IgD-negative memory B cell (primary cell): ENCODE measurements at regions not wholly inside any gene's neighbourhood (a gene's known extent, or its start where the extent isn't known, plus 50 kb on each side); places are given as distances from the start of the nearest gene placed in this dataset.

ENCODE experiments used
- H3K27ac Mint-ChIP-seq, 3 donors: one replicate each; pipeline ENCODE4 v1.8.0; 2020 to 2022; ENCODE audit warnings: mild to moderate bottlenecking in 3 of 3, mixed read lengths in 3 of 3, moderate library complexity in 1 of 3
- H3K27me3 Mint-ChIP-seq: one replicate; pipeline ENCODE4 v1.8.0; 2021; ENCODE audit warnings: mixed read lengths
- H3K36me3 Mint-ChIP-seq: one replicate; pipeline ENCODE4 v1.8.0; 2020; ENCODE audit warnings: mild to moderate bottlenecking, mixed read lengths
- H3K4me1 Mint-ChIP-seq, 3 donors: one replicate each; pipeline ENCODE4 v1.8.0; 2020 to 2022; ENCODE audit warnings: mixed read lengths in 3 of 3, mild to moderate bottlenecking in 1 of 3
- H3K4me3 Mint-ChIP-seq, 4 donors: one replicate each; pipeline ENCODE4 v1.8.0; 2020 to 2022; ENCODE audit warnings: mild to moderate bottlenecking in 4 of 4, mixed read lengths in 4 of 4, moderate library complexity in 3 of 4
- H3K9me3 Mint-ChIP-seq, 3 donors: one replicate each; pipeline ENCODE4 v1.8.0; 2020 to 2021; ENCODE audit warnings: mixed read lengths in 3 of 3, mild to moderate bottlenecking in 1 of 3

GRCh38 chr4:4687100-4687499 lies 145.3 kb upstream of the STX18 start:
- Mint-ChIP-seq H3K27ac (no peak overlapping the region), H3K4me1 (peaks cover 0 to 7% (median 0%) of the 10 kb centered on the region in 3 donors), H3K36me3 (peaks cover 29% of the 10 kb centered on the region), H3K9me3 (peaks cover 0 to 5% (median 4%) of the 10 kb centered on the region in 3 donors), H3K4me3 (no peak overlapping the region), H3K27me3 (no peaks in the 10 kb centered on the region)

- no peak overlapping the region for H3K27ac Mint-ChIP-seq
- H3K36me3 Mint-ChIP-seq = peaks cover 27% of the 10 kb centered on the region
- H3K9me3 Mint-ChIP-seq = peaks cover 0 to 5% (median 4%) of the 10 kb centered on the region in 3 donors
- peaks cover 0 to 4% (median 0%) of the 10 kb centered on the region in 3 donors for H3K4me1 Mint-ChIP-seq
- H3K27me3 Mint-ChIP-seq = no peaks in the 10 kb centered on the region
- peak overlapping the region in 1 of 4 donors; percentile 26 for H3K4me3 Mint-ChIP-seq
Observed at GRCh38 chr4:4685810-4686795, 144.3 kb upstream of the STX18 start.

GRCh38 chr4:4681653-4682052 lies 139.8 kb upstream of the STX18 start:
- Mint-ChIP-seq H3K4me1 (peaks cover 0 to 1% (median 0%) of the 10 kb centered on the region in 3 donors), H3K27me3 (no peaks in the 10 kb centered on the region), H3K36me3 (peaks cover 10% of the 10 kb centered on the region), H3K27ac (no peak overlapping the region), H3K4me3 (no peak overlapping the region), H3K9me3 (peaks cover 0 to 2% (median 0%) of the 10 kb centered on the region in 3 donors)

- Mint-ChIP-seq H3K4me3 (no peak overlapping the region), H3K27me3 (no peaks in the 10 kb centered on the region), H3K36me3 (peaks cover 10% of the 10 kb centered on the region), H3K9me3 (peaks cover 0 to 2% (median 0%) of the 10 kb centered on the region in 3 donors), H3K4me1 (no peaks in the 10 kb centered on the region), H3K27ac (no peak overlapping the region)
Observed at GRCh38 chr4:4680758-4681157, 138.9 kb upstream of the STX18 start.

- Mint-ChIP-seq H3K27me3 (no peaks in the 10 kb centered on the region), H3K27ac (no peak overlapping the region), H3K36me3 (peaks cover 10% of the 10 kb centered on the region), H3K4me1 (no peaks in the 10 kb centered on the region), H3K9me3 (peaks cover 0 to 2% (median 0%) of the 10 kb centered on the region in 3 donors), H3K4me3 (no peak overlapping the region)
Observed at GRCh38 chr4:4680243-4680642, 138.4 kb upstream of the STX18 start.

- H3K4me1 Mint-ChIP-seq = no peaks in the 10 kb centered on the region
- H3K36me3 Mint-ChIP-seq = peaks cover 11% of the 10 kb centered on the region
- no peak overlapping the region for H3K4me3 Mint-ChIP-seq
- H3K27ac Mint-ChIP-seq = no peak overlapping the region
- no peaks in the 10 kb centered on the region for H3K27me3 Mint-ChIP-seq
- H3K9me3 Mint-ChIP-seq = no peaks in the 10 kb centered on the region
Observed at GRCh38 chr4:4677556-4678522, 136.0 kb upstream of the STX18 start.

- Mint-ChIP-seq H3K9me3 (no peaks in the 10 kb centered on the region), H3K36me3 (peaks cover 11% of the 10 kb centered on the region), H3K4me1 (no peaks in the 10 kb centered on the region), H3K27ac (no peak overlapping the region), H3K4me3 (no peak overlapping the region), H3K27me3 (no peaks in the 10 kb centered on the region)
Observed at GRCh38 chr4:4675641-4676040, 133.8 kb upstream of the STX18 start.

- peaks cover 11% of the 10 kb centered on the region for H3K36me3 Mint-ChIP-seq
Observed at GRCh38 chr4:4675051-4675581, 133.3 kb upstream of the STX18 start.

GRCh38 chr4:4673070-4673469 lies 131.2 kb upstream of the STX18 start:
- H3K27me3 Mint-ChIP-seq = no peaks in the 10 kb centered on the region
- H3K4me1 Mint-ChIP-seq = peaks cover 0 to 2% (median 0%) of the 10 kb centered on the region in 3 donors
- H3K27ac Mint-ChIP-seq = no peak overlapping the region
- H3K4me3 Mint-ChIP-seq = no peak overlapping the region
- peaks cover 13% of the 10 kb centered on the region for H3K36me3 Mint-ChIP-seq
- H3K9me3 Mint-ChIP-seq = no peaks in the 10 kb centered on the region

More at GRCh38 chr4:4675051-4675581, 133.3 kb upstream of the STX18 start:
- H3K4me3 Mint-ChIP-seq = no peak overlapping the region
- no peaks in the 10 kb centered on the region for H3K4me1 Mint-ChIP-seq
- H3K9me3 Mint-ChIP-seq = no peaks in the 10 kb centered on the region
- H3K27me3 Mint-ChIP-seq = no peaks in the 10 kb centered on the region
- no peak overlapping the region for H3K27ac Mint-ChIP-seq

- Mint-ChIP-seq H3K27me3 (no peaks in the 10 kb centered on the region), H3K9me3 (no peaks in the 10 kb centered on the region), H3K27ac (no peak overlapping the region), H3K4me3 (no peak overlapping the region), H3K36me3 (peaks cover 12% of the 10 kb centered on the region), H3K4me1 (peaks cover 0 to 2% (median 0%) of the 10 kb centered on the region in 3 donors)
Observed at GRCh38 chr4:4672402-4672801, 130.6 kb upstream of the STX18 start.

GRCh38 chr4:4671774-4672349 lies 130.0 kb upstream of the STX18 start:
- no peak overlapping the region for H3K27ac Mint-ChIP-seq
- peaks cover 0 to 2% (median 0%) of the 10 kb centered on the region in 3 donors for H3K4me1 Mint-ChIP-seq
- no peak overlapping the region for H3K4me3 Mint-ChIP-seq
- H3K36me3 Mint-ChIP-seq = peaks cover 8% of the 10 kb centered on the region
- H3K27me3 Mint-ChIP-seq = no peaks in the 10 kb centered on the region
- no peaks in the 10 kb centered on the region for H3K9me3 Mint-ChIP-seq

- H3K4me3 Mint-ChIP-seq = no peak overlapping the region
- H3K27me3 Mint-ChIP-seq = no peaks in the 10 kb centered on the region
- no peak overlapping the region for H3K27ac Mint-ChIP-seq
- peaks cover 0 to 2% (median 0%) of the 10 kb centered on the region in 3 donors for H3K4me1 Mint-ChIP-seq
- H3K9me3 Mint-ChIP-seq = no peaks in the 10 kb centered on the region
- H3K36me3 Mint-ChIP-seq = peaks cover 8% of the 10 kb centered on the region
Observed at GRCh38 chr4:4670869-4671268, 129.0 kb upstream of the STX18 start.

- peaks cover 0 to 2% (median 0%) of the 10 kb centered on the region in 3 donors for H3K4me1 Mint-ChIP-seq
- no peaks in the 10 kb centered on the region for H3K27me3 Mint-ChIP-seq
- no peaks in the 10 kb centered on the region for H3K9me3 Mint-ChIP-seq
- H3K36me3 Mint-ChIP-seq = peaks cover 12% of the 10 kb centered on the region
- H3K4me3 Mint-ChIP-seq = no peak overlapping the region
- peak overlapping the region in 1 of 3 donors; percentile 55 for H3K27ac Mint-ChIP-seq
Observed at GRCh38 chr4:4668355-4669210, 126.7 kb upstream of the STX18 start.
